Stimulated activated CD8-positive, alpha-beta memory T cell treated with anti-CD3 and anti-CD28 coated beads, Interleukin-4, amount 100 ng/mL, for 24 hours (primary cell): ENCODE measurements at regions not wholly inside any gene's neighbourhood (a gene's known extent, or its start where the extent isn't known, plus 50 kb on each side); places are given as distances from the start of the nearest gene placed in this dataset.
"Not testable (repeated sequence)": the region's sequence is repeated elsewhere in the genome, so short reads cannot be mapped to it uniquely, and the experiment has no call there.

Experiments
- DNase-seq: peaks from one replicate; pipeline ENCODE4 v3.0.0-alpha.2; 2020; ENCODE audit warnings: low read depth

DNA sequence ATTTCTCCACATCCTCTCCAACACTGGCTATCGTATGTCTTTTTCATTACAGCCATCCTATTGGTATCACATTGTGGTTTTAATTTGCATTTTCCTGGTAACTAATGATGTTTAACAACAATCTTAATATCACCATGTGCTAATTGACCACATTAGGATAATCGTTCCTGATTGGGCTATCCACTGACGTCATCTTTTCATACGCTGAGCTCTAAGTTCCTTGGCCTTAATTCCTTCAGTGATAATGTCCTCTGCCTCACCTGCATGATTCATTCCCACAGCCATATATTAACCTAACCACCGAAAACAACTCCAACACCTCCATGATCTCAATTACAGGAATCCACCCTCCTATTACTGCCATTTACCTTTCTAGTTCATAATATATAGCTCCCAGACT lies 547.9 kb upstream of the BRINP1 start:
- DNase-seq: no peak

GRCh38 chr9:119907056-119907455 lies 537.8 kb upstream of the BRINP1 start:
- no peak for DNase-seq

DNA sequence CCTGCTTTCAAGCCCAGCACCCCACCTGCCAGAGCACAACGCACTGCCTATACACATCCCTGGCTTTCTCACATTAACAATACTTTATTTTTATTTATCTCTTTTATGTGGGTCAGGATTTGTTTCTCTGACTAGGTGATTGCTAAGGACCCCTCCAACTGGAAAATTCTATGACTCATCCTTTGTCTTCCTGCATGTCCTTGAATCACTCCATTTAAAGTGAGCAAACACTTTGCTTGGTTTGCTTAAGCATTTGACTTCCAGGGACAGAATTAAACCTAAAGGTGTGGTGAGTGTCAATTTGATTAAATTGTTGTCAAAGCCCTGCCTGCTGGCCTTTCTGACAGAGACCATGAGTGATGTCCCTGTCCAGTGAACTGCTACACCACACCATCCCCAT lies 536.5 kb upstream of the BRINP1 start:
- no peak for DNase-seq

DNA sequence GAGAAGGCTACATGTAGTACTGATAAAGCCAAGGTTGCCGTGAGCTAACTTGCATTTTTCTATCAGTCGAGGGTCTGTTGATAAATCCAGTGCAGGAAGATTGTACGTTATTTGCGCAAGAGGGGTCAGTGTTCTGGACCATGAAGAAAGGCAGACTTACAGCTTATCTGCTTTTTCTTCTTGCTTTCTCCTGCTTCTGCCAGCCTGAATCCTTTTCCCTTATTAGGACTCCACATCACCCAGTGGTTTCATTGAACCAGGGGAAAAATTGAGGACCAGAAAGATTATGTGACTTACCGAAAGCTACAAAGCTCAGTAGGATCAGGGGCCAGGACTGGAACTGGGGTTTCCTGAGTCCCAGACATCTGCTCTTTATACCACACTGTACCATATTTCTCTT lies 534.6 kb upstream of the BRINP1 start:
- no peak for DNase-seq

- no peak for DNase-seq
These were observed 533.4 kb upstream of the BRINP1 start for GRCh38 chr9:119902611-119903010.

GRCh38 chr9:119898316-119898715 lies 529.1 kb upstream of the BRINP1 start:
- DNase-seq: no peak

DNA sequence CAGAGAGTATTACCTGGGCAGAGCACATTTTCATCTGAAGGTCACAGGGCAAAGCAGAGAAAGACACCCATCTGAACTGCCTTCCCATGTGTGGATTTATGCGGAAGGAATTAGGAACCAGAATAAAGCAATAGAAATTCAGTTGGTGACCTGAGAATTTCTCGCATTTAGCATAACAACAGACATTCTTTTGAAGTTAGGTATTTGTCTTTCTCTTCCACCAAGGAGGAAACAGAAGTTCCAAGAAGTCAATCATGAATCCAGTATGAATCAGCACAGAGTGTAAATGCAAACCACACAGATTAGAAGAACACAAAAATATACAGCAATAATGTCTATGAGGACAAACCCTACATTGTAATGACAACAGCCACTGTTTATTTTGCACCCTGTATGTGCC lies 515.2 kb upstream of the BRINP1 start:
- no peak for DNase-seq

DNA sequence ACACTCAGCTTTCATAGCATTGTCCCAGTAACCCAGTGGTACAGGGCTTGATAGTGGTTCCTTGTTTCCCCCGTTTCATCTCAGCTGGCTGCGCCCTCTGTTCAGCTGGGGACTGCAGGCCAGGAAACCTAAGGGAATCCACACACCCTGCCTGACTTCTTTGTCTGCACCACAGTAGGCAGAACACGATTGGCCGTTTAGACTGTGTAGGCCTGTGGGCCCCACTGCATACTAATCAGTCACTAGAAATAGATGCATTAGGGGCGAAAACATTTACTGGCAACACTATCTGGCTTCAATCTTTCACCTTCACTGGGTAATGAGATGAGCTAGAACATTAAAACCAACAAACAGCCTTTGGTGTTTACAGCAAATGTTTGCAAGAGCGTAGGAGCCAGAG lies 512.7 kb upstream of the BRINP1 start:
- DNase-seq: no peak

- no peak for DNase-seq
These were observed 511.1 kb upstream of the BRINP1 start for GRCh38 chr9:119880361-119880760.

- no peak for DNase-seq
These were observed 508.1 kb upstream of the BRINP1 start for GRCh38 chr9:119877306-119877705.

DNA sequence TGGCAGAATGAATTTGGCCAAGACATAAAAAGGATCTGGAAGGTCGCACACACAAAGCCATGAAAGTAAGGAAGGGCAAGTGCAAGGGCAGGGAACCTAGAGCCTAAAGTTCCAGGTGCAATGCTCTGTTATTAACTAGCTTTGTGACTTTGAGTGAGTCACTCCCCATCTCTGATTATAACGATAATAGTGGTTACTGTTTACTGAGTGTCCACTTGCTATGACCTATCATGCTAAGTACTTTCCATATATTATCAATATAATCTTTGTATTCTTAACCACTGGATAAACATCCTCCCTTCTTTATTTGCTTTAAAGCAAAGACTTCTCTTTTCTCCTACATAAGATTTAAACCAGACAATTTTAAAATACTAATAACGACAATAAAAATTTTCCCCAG lies 504.6 kb upstream of the BRINP1 start:
- no peak for DNase-seq

- not testable (repeated sequence) for DNase-seq
These were observed 501.0 kb upstream of the BRINP1 start for GRCh38 chr9:119870251-119870650.

- DNase-seq: no peak
These were observed 499.5 kb upstream of the BRINP1 start for GRCh38 chr9:119868694-119869093.

DNA sequence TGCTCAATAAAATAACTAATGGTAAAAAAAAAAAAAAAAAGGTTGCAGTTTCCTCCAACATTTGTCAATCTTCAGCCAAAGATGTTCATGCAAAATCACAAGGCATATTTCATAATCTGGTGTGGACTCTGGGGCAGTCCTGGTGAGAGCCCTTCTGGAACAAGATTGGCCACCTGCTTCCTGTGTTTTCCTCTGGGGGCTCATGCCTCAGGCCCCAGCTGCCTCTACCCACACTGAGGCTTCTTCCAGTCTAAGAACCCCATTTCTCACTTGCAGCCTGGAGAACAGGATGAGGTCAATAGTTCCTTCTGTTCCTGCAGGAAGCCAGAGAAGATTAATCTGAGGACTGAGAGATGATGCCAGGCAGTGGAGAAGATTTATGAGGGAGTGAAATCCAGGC lies 492.6 kb upstream of the BRINP1 start:
- DNase-seq: no peak

DNA sequence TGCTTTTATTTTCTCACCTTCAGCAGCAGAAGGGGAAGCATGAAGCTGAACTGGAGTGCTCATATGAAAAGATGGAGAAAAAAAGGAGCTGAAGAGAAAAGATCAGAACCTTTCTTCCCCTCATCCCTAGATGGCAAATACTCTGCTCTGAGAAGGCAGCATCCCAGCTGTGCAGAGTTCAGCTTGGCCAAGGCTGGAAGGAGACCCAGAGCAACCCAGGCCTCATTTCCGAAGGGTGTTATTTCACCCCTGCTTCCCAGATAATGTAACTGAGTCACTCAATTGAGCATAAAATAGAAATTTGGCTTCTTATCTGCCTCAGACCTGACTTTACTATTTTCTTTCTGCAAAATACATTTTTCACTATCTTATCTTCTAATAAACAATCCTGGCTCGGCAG lies 489.9 kb upstream of the BRINP1 start:
- no peak for DNase-seq

- DNase-seq: no peak
These were observed 483.9 kb upstream of the BRINP1 start for GRCh38 chr9:119853126-119853525.

- DNase-seq: no peak
These were observed 483.2 kb upstream of the BRINP1 start for GRCh38 chr9:119852390-119852789.

DNA sequence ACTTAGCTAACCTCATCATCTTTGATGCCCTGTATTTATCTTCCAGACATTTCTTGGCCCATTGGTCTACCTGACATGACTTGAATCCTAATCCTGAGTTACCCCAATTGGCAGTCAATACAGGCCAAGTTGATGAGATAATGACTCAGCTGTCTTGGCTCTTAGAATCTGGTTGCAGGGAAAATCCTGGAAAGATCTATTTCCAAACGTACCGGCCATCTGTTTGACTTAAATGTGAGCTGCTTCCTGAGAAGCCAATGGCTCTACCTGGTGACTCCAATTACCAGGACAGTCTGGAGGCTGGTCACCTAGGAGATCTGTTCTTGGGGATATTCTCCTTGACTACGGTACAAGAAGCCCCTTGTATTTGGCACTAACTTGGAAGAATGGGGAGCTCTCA lies 475.2 kb upstream of the BRINP1 start:
- DNase-seq: no peak

DNA sequence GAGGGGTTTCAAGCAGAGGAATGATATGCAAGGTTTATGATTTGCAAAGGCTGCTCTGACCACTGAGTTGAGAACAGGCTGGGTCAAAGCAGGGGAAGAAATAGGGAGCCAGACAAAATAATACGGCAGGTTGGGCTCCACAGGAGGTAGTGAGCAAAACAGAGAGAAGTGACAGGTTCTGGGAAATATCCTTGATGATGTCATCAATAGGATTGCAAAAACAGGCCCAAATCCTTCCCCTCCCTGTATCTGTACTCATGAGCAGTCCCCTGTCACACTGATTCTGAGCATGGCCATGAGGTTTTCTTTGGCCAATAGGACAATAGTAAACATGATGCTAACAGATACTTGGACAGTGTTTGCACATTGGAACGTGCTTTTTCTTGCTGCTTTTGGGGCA lies 471.8 kb upstream of the BRINP1 start:
- no peak for DNase-seq

DNA sequence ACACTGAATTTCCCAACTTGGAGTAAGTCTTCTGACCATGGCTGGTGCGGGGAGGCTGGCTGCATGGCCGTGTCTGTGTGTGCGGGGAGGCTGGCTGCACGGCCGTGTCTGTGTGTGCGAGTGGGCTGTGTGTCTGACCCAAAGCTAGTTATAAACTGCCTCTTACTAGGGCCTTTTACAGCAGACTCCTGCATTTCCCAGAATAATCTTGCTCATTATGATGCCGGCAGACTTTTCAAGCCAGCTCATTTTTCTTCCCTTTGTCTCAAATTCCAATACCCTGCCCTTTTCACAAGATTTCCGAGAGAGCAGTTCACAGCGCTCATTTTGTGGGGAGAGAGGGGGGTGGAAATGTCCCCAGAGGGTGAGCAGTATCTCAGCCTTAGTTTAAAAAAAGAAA lies 470.7 kb upstream of the BRINP1 start:
- DNase-seq: no peak

DNA sequence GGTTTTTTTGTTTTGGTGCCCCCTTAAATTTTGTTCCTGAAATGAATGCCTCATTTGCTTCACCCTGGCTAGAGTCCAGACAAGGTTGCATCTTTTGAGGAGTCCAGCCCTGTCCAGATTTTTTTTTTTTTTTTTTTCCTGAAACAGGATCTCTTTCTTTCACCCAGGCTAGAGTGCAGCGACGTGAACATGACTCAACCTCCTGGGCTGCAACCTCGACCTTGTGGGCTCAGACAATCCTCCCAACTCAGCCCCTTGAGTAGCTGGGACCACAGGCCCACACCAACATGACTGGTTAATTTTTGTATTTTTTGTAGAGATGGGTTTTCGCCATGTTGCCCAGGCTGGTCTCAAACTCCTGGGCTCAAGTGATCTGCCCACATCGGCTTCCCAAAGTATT lies 469.0 kb upstream of the BRINP1 start:
- DNase-seq: no peak

DNA sequence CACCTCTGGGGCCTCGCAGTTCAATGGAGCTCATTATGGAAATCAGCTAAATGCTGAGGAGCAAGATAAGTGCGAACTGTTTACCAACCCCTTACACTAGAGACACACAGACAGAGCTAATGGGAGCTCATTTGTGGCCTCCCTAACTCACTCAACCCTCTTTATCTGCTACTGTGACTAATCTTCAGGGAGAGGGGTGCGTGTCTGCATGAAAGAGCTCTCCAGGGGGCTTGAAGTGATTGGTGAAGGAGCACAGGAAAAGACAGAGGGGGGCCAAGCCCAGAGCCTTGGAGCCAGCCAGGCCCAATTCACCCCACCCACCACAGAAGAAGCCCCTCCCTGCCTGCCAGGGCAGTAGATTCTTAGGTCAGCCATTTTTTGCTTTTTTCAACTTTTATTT lies 466.8 kb upstream of the BRINP1 start:
- no peak for DNase-seq

DNA sequence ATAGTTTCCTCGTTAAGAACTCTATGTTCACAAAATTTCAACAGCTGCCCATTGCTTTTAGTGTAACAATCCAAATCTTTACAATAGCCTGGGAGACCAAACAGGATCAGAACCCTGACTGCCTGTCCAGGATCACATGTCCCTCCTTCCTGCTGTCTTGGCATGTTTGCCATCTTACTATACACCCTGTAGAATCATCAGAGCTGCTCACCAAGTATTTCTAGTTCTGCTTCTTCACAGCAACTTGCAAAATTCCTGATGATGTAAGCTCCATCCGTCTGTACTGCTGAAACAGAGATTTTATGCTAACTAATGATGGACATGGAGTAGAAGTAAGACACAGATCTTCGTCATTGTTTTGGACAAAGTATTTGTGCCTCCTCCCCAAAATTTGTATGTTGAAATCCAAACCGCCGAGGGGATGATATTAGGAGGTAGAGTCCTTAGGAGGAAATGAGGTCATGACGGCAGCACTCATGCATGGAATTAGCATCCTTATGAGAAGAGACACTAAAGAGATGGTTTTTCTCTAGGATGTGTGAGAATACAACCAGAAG lies 464.9 kb upstream of the BRINP1 start:
- no peak for DNase-seq

GRCh38 chr9:119831309-119831708 lies 462.1 kb upstream of the BRINP1 start:
- no peak for DNase-seq

DNA sequence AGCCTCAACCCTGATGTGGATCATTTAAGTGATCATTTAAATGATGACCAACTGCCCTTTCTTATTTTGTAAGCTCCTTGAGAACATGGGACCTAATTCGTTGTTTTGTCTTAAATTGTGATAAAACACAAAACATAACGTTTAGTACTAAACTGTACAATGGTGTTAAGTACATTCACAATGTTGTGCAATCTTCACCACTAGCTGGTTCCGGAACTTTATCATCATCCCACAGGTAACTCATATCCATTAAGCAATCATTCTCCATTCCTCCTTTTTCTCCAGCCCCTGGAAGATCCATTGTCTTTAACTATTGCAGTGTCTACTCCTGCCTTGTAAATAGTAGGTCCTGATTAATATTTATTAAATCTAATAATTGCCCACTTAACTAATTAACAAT lies 460.5 kb upstream of the BRINP1 start:
- DNase-seq: no peak
